Pulmonary artery endothelial cell (primary cell): ENCODE measurements at regions not wholly inside any gene's neighbourhood (a gene's known extent, or its start where the extent isn't known, plus 50 kb on each side); places are given as distances from the start of the nearest gene placed in this dataset.
"Not testable (repeated sequence)": the region's sequence is repeated elsewhere in the genome, so short reads cannot be mapped to it uniquely, and the experiment has no call there.

ENCODE experiments used
- DNase-seq: peaks from one replicate; pipeline ENCODE4 v3.0.0-alpha.2; 2011; ENCODE audit warnings: low read depth, low spot score

DNA sequence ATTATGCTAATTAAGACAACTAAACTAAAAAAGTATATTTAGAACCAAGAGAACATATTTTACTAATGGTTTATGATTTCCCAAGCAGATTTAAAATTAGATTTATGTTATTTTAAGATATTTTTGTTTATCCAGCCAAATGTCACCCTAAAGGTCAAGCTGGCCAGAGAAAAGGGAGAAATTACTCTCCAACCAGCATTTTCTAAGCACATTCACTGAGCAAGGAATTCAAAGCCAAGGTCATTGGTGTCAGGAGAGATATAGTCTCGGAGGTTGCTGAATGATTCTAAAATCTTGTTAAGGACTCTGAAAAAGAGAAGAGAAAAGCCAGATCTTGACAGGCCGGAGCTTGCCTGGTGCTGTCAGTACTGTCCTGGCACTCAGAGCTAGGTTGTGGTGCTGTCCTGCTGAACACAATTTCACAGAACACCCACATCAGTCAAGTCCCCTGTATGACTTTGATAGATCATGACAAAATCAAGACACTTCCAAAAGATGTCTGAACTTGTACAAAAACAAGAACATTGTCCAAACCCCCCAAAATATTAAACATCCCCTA lies 222.3 kb upstream of the SMLR1 start:
- DNase-seq, result no peak

DNA sequence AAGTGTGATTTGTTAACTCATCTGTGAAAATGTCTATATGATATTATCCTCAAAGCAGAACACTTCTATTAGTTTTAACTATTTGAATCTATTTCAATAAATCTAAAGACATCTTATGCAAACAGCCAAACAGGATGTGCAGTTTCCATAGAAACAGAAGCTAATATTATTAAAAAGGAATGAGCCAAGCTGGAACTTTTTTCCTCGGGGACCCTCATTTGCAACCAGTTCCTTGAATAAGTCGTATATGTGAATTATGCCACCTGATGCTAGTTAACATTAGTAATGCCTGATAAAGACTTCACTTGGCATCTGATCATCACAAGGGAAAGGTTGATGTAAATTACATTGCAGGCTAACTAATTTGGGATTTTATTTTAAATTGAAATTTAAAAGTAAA lies 216.9 kb upstream of the SMLR1 start:
- no peak for DNase-seq

DNA sequence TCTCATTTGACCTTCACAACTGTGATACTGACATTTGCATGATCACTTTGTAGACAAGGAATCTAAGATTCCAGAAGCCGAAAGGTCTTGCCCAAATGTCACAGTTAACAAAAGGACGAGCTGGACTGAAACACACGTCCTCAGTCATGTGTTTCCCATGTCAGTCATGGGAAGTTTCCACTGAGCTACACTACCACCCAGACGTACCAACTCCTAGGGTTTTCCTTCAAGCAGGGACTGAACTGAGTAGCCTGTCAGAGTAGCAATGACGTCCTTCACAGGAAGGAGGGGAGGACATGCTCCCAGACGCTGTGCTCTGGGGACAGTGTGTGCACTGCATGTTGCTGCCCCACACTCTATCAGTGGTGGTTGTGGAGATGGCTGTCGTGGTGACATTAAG lies 215.8 kb upstream of the SMLR1 start:
- DNase-seq, result no peak

DNA sequence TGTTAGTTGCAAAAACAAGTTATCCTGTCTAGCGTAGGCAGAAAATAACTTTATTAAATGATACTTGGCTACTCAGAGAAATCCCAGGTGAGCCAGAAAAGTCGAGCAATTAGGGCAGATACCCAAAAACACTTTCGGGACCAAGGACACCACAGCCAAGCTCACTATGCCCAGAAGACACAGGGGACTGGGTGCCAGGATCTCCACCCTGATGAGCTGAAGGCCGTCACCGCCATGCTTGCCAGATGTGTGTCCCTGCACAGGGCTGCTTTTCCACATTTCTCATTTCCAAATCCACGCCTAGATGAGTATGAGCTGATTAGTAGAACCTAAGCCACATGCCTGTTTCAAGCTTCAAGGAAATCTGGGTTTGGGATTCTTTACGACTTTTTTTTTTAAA lies 214.0 kb upstream of the SMLR1 start:
- no peak for DNase-seq

DNA sequence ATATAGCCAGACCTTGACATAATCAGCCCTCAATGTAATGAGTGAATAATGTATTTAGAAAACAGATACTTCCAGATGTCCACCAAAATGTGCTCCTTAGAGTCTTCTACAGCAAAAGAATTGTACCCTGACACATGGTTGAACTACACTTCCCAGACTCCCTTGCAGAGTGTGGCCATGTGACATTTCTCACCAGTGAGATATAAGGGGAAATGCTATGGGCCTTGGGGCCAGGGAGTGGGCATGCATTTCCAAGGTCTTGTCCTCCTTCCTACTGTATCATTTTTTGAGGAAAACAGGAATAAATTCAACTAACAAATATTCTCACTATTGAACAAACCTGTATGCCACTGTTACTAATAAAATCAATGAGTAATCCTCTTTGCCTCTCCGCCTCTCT lies 211.4 kb upstream of the SMLR1 start:
- DNase-seq, result no peak

DNA sequence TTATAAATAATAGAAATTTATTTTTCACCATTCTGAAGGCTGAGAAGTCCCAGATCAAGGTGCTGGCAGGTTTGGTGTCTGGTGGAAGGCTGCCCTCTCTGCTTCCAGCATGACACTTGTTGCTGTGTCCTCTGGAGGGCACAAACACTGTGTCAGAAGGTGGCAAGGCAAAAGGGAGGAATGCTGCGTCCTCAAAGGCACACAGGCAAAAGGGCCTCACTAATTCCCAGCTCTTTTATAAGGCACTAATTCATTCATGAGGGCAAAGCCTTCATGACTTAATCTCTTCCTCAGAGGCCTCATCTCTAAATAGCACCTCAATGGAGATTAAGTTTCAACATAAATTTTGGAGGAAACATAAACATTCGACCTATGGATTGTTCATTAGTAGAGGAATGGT lies 209.5 kb upstream of the SMLR1 start:
- DNase-seq, result no peak

DNA sequence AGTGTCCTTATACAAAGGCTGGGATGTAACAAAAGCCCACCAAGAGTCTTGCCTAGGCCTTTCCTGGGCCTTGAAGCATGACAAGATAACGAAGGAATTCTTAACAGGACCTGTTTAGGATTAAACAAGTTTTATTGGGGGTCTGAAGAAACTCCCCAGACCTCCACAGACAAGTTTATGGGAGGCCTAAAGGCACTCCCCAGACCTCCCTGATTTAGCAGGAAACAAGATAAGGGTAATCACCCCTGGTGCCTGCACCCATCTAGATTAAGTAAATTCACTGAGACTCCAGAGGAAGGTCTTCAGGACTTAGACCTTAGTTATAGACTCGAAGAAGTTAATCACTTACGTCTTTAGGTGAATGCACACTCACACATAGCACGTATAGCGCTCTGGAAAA lies 208.4 kb upstream of the SMLR1 start:
- not testable (repeated sequence) for DNase-seq

DNA sequence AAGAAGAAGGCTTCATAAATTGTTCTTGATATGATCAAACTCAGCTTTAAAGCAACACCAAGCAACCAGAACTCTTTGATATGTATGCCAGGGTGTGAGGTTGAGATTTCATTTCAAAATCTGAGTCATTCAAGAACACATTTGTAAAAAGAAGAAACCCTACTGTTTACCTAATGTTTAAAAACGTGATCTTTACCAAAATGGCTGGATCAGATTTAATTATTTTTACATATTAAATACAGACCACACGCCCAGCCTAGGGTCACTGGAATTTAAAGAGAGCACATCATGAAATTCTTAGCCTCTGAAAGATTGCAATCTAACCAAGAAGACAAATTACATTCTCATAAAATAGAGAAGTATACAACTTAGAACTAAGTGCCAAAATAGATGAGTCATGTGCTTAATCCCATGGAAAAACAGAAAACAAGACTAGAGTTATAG lies 206.8 kb upstream of the SMLR1 start:
- no peak for DNase-seq

DNA sequence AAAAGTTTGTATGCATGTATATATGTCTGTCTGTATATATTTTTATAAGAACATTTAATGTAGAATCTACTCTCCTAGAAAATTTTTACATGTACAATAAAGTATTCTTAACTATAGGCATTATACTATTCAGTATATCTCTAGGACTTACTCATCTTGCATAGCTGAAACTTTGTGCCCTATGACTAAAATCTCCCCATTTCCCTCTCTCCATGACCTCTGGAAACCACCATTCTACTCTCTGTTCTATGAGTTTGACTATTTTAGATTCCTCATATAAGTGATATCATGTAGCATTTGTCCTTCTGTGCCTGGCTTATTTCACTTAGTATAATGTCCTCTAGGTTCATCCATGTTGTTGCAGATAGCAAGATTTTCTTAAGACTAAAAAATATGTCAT lies 205.1 kb upstream of the SMLR1 start:
- DNase-seq, result no peak

DNA sequence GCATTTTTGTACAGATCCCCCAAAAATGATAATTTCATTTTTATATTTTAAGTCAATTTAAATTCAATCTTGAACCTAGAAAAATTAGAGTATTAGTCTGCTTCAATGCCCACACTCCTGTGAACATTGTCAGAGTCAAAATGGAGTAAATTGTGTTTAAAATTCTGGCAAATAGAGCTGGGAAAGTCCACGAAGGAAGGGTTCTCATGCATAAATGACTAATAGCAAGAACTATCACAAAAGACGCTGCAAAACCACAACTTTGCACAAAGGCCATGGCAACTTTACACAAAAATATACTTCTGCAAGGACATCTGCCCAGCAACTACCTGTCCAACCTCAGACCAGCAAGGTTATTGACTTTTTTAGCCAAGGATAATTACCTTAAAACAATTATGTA lies 203.2 kb upstream of the SMLR1 start:
- no peak for DNase-seq

DNA sequence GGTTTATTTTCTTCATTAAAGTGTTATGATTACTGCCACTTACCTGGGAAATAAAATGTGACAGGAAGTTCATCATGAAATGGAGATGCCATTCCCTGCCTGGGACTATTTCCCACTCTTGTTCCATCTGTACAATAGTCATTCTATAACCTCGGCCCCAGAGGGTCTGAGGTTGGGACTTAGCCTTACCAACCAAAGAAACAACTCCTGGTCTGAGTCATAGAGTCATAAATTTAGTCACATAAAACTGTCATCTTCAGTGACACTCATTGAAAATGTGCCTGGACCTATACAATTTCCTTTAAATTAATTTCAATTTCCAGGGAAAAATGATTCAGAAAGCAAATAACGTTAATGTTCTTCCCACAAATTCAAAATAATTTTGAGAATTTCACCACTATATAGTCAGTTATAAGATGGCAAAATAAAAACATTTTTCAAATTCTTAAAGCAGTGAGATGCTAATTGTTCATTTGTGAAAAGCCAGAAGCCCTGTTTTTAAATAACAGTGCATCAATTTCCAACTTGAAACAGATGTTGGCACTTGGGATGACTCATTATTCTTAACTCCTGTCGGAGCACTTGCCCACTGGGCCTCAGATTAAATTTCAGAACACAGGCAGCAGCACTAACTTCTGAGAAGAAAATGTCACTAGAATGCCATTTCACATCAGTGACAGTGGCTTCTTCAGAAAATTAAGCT lies 201.2 kb upstream of the SMLR1 start:
- no peak for DNase-seq

DNA sequence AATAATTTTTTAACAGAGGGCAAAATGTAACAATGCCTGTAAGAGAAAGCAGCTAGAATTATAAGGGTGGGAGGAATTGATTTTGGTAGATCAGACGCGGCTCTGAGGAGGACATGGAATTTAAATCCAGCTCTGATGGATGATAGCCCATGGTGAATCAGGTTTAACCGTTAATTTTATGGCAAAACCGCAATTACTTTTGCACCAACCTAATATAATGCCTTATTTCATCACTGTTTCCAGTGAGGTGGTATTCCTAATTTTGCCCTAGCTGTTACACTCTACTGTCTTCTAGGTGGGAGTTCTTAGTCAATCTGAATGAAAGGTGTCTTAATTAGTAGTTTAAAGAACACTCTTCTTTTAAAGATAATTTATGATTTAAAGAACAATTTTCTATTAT lies 198.3 kb upstream of the SMLR1 start:
- no peak for DNase-seq

DNA sequence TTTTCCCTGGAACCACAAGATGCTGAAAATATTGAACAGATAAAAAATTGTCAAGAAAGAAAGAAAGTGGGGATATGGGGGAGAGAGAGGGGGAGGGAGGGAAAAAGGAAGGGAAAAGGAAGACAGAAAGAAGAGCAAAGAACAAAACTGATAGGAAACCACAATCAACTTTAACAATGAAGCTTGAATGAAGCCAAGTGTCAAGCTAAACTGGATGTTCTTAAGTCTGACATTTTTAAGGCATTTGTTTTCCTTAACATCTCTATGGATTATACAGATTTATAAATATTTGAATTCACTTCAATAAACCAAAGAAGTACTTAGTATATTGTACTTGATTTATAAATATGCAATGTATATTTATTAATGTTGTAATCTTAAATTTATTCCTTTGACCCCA lies 197.6 kb upstream of the SMLR1 start:
- DNase-seq, result no peak

DNA sequence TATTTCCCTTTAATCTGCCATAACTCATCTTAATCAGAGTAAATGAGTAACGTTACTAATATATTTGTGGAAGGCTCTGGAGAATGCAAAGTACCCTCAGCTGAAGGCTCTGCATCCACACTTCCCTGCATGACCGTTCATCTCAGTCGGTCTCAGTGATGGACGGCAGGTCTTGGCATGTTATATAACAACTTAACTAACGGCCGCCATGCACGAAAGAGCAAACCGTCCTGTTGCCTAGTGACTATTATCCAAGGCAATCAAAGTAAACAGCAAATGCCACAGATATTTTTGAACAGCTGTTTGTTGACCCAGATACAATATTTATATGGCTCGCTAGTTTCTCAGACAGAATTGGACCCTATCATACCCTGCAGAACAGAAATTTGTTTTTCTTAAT lies 194.9 kb upstream of the SMLR1 start:
- DNase-seq, result no peak

DNA sequence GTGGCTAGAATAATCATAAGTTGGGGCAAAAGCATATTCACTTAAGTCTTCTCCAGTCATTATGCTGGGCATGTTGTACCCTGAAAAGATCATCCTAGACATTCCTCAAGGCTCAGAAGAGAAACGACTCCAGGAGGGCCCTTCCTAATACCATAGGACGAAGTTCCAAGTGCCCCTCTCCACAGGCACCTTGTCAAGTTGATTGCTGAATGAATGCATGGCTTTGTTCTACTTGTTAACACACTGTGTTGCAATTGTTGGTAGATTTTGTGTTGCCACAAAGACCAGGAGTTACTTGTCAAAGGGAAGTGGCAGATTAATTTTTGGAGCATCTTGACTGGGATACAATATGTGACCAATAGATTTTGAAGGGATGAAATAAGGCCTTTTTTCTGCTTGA lies 194.3 kb upstream of the SMLR1 start:
- DNase-seq, result no peak

DNA sequence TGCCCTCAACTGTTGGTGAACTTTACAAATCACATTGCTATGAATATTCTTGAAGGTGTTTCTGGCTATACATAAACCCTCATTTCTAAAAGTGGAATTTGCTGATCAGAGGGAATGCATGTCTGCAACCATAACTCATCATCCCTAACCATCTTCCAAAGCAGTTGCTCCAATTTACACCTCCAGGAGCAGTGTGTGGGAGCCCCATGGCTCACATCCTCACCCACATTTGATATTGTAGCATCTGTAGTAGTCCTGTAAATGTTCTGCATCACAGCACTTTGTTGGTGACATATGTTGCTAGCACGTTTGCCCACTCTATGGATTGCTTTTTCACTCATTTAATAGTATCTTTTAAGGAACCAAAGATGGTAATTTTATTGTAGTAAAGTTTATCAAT lies 183.8 kb upstream of the SMLR1 start:
- DNase-seq, result no peak

DNA sequence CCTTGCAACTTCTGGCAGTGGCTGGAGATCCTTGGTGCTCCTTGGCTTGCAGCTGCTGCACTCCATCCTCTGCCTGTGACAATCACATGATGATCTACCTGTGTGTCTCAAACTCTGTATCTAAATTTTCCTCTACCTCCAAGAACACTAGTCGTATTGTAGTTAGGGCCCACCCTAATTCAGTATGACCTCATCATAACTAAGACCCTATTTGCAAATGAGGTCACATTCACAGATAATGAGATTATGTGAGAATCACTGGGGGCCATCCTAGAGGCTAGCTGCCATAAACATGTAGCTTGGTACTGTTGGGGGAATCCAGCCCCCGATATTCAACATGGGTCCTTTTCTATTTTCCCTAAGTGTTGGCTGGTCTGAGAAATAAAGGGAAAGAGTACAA lies 183.0 kb upstream of the SMLR1 start:
- DNase-seq, result no peak

DNA sequence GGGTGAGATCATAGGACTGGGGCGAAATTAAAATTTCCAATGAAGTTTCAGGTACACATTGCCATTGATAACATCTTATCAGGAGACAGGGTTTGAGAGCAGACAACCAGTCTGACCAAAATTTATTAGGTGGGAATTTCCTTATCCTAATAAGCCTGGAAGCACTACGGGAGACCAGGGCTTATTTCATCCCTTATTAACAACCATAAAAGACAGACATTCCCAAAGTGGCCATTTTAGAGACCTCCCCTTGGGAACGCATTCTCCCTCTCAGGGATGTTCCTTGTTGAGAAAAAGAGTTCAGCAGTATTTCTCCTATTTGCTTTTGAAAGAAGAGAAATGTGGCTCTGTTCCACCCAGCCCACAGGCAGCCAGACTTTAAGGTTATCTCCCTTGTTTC lies 182.4 kb upstream of the SMLR1 start:
- not testable (repeated sequence) for DNase-seq

DNA sequence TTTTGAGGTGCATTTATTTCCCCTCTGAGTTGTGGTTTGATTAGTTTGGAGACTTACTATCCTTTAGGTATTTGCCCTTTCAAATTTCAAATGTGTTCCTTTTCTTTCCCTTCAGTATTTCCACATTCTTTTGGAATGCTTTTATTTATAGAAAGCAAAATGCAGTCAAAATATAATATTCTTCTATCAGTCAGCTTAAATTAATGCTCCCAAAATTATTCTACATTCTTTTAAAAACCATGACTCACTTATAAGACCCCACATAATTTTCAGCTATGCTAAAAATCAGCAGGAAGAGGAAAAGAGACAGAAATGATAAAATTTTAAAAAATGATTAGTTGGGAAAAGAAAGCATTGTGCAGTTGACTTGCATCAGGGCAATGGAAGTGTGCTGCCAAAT lies 180.0 kb upstream of the SMLR1 start:
- no peak for DNase-seq

DNA sequence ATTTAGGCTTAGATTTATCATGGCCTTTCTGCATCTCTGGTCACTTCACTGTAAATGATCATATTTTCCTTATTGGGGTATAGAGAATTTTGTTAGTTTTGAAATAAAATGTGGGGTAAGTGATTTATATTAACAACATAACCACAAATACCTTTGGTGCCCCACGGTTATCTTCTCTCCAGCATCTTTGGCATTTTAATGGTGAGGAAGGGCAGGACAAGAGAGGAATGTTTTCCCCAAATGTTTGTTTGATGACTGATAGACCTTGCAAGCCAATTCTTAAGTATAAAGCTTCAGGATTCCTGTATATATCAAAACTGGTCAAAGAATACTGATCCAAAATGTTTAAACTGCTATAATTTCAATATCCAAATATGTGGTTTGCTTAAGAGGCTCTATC lies 171.6 kb upstream of the SMLR1 start:
- DNase-seq, result no peak

DNA sequence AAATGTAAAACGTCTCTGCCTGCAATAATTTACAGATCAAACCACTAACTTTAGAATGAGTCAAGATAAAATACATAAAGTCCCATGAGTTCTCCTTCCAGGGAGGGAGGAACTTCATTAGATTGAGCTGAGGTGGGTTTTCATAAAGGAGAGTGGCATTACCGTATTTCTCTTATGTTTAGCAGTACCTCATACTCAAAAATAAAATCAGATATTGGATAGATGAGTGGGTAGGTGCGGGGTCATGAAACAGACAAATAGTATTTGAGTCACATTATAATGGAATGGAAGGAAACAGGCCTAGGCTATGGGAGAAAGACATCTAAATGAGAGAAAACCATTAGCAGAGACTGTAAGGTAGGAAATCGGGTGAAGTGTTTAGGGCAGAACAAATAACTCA lies 166.1 kb upstream of the SMLR1 start:
- DNase-seq, result no peak

DNA sequence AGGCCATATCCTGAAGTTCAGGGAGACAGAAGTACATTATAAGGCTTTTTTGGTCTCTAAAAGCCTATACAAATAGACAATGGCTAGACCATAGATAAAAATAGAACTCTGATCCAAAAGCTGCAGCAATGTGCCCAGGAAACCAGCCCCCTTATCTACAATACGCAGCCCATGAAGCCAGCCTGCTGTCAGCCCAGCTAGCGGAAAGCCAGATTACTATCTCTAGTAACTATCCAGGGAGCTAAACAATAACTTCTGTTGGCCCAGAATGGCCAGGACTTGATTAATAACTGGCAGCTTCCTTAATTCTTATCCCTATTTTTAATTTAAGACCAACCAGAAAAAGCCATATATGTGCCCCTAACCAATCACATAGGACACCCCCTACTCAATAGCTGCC lies 160.4 kb upstream of the SMLR1 start:
- DNase-seq, result no peak

DNA sequence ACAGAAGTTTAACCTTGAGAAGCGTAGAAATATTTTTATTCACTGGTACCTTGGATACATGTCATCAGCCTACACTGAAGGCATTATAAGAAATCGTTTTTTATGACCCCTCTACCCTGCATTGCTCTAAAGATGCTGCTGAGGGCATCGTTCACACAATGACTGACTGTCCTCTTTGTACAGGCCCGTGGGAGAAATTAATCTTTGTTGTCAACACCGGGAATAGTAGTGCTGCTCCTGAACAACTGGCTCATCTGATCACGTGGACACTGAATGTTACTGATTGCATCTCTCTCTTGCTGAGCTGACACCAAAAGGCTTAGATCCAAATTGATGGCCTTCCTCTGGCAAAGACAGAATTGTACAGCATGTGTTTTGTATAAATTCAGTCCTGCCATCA lies 157.1 kb upstream of the SMLR1 start:
- no peak for DNase-seq

DNA sequence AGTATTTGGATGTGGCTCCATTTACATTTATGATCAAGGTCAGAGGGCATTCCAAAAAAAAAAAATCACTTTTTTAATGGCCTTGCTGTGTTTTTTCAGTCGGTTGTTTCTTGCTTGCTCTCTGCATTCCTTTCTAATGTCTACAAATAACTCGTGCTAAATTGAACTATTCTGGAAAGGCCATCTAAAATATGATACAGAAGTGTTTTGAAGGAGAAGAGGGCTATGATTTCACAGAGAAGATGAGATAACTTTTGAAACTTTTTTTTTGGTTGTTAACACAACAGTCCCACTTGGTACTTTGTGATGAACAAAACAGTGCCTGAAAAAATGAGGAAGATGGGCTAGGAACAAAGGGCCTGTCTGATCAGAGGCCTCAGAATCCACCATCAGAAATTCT lies 156.1 kb upstream of the SMLR1 start:
- no peak for DNase-seq
